ENCODE measurements at regions not wholly inside any gene's neighbourhood (a gene's known extent, or its start where the extent isn't known, plus 50 kb on each side); places are given as distances from the start of the nearest gene placed in this dataset.

DNA sequence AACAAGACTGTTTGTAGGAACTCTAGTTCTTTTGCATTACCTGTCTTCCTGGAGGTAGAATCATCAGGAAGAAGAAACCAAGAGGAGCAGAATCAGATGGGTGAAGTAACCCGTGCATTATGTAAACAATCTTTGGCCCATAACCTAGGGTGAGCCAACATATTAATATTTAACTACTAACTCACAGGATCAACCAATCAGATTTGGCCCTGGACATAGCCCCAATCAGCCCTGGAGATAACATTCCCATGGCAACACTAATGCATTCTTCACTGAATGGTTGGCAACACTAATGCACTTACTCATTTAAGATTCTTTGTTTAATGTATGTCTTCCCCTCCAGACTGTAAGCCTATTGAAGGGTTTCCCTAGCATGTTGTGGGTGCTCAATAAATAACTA is 72.0 kb upstream of the CTAGE1 start:
- Histone ChIP-seq H3K36me3 (ENCODE audit: insufficient read depth, low read length) (no peaks in the 10 kb centered on the region), H3K27ac (ENCODE audit: low read depth, low read length) (no peak overlapping the region), H3K9me3 (ENCODE audit: low read length) (no peaks in the 10 kb centered on the region), H3K4me3 (ENCODE audit: low read length) (no peak overlapping the region), H3K4me1 (ENCODE audit: insufficient read depth, low read length) (no peaks in the 10 kb centered on the region), H3K27me3 (ENCODE audit: insufficient read depth, low read length, poor library complexity, severe bottlenecking) (no peaks in the 10 kb centered on the region)
- Mint-ChIP-seq H3K4me1 (no peaks in the 10 kb centered on the region), H3K36me3 (peaks cover 0 to 15% (median 3%) of the 10 kb centered on the region in 3 donors), H3K27ac (no peak overlapping the region), H3K4me3 (no peak overlapping the region), H3K27me3 (peaks cover 9 to 20% of the 10 kb centered on the region in 2 donors), H3K9me3 (no peaks in the 10 kb centered on the region)
- ChIA-PET POLR2A (no interaction called here), CTCF (no interaction called here)
- DNase-seq, result no peak

- Histone ChIP-seq H3K36me3 (ENCODE audit: insufficient read depth, low read length) (no peaks in the 10 kb centered on the region), H3K27ac (ENCODE audit: low read depth, low read length) (no peak overlapping the region), H3K4me3 (ENCODE audit: low read length) (no peak overlapping the region), H3K27me3 (ENCODE audit: insufficient read depth, low read length, poor library complexity, severe bottlenecking) (no peaks in the 10 kb centered on the region), H3K9me3 (ENCODE audit: low read length) (no peaks in the 10 kb centered on the region), H3K4me1 (ENCODE audit: insufficient read depth, low read length) (no peaks in the 10 kb centered on the region)
- no peaks in the 10 kb centered on the region for H3K4me1 Mint-ChIP-seq
- peaks cover 0 to 4% (median 0%) of the 10 kb centered on the region in 5 donors for H3K9me3 Mint-ChIP-seq
- no peak overlapping the region for H3K4me3 Mint-ChIP-seq
- ChIA-PET POLR2A (no interaction called here), CTCF (interaction anchor here (0.7 kb wide), 1 partner anchor 78 kb away, joined by 3 read pairs; no protein-coding TSS in a partner anchor)
- H3K36me3 Mint-ChIP-seq, result peaks cover 0 to 20% (median 1%) of the 10 kb centered on the region in 3 donors
- H3K27ac Mint-ChIP-seq, result no peak overlapping the region
- no peak for DNase-seq
- peaks cover 16 to 27% of the 10 kb centered on the region in 2 donors for H3K27me3 Mint-ChIP-seq
Observed at GRCh38 chr18:22490429-22490846, 72.7 kb upstream of the CTAGE1 start.

- peaks cover 2 to 17% (median 14%) of the 10 kb centered on the region in 5 donors for H3K9me3 Mint-ChIP-seq
- no peaks in the 10 kb centered on the region for H3K36me3 ChIP-seq (ENCODE audit: insufficient read depth, low read length)
- POLR2A ChIA-PET, result no interaction called here
- no peaks in the 10 kb centered on the region for H3K4me1 ChIP-seq (ENCODE audit: insufficient read depth, low read length)
- H3K4me3 ChIP-seq (ENCODE audit: low read length), result no peak overlapping the region
- no peaks in the 10 kb centered on the region for H3K27me3 ChIP-seq (ENCODE audit: insufficient read depth, low read length, poor library complexity, severe bottlenecking)
- no peak for DNase-seq
- peaks cover 16 to 27% of the 10 kb centered on the region in 2 donors for H3K27me3 Mint-ChIP-seq
- CTCF ChIA-PET, result no interaction called here
- H3K36me3 Mint-ChIP-seq, result peaks cover 0 to 36% (median 0%) of the 10 kb centered on the region in 3 donors
- H3K4me3 Mint-ChIP-seq, result no peak overlapping the region
- no peak overlapping the region for H3K27ac Mint-ChIP-seq
- H3K4me1 Mint-ChIP-seq, result no peaks in the 10 kb centered on the region
- H3K27ac ChIP-seq (ENCODE audit: low read depth, low read length), result no peak overlapping the region
- H3K9me3 ChIP-seq (ENCODE audit: low read length), result no peaks in the 10 kb centered on the region
Observed at GRCh38 chr18:22493255-22493654, 75.5 kb upstream of the CTAGE1 start.

DNA sequence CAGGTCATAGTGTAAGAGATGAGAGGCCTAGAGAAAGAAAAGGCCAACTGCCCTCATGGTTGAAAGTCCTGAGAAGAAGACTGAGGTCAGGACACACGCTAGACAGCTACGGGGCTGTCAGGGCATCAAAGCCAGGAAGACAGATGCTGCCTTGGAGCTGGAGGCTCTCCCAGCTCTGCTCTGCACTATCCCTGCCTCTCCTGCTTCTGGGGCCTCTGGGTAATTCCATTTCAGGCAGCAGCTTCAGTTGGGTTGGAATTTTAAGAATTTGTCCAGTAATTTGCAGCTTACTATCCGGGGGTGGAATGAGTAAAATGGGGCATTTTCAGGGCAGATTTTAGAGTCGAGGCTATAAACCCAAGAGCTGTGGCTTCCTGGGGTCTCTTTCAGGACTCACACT is 76.2 kb upstream of the CTAGE1 start:
- ChIA-PET CTCF (no interaction called here), POLR2A (no interaction called here)
- Histone ChIP-seq H3K4me3 (ENCODE audit: low read length) (no peak overlapping the region), H3K27ac (ENCODE audit: low read depth, low read length) (no peak overlapping the region), H3K27me3 (ENCODE audit: insufficient read depth, low read length, poor library complexity, severe bottlenecking) (no peaks in the 10 kb centered on the region), H3K36me3 (ENCODE audit: insufficient read depth, low read length) (no peaks in the 10 kb centered on the region), H3K9me3 (ENCODE audit: low read length) (no peaks in the 10 kb centered on the region), H3K4me1 (ENCODE audit: insufficient read depth, low read length) (no peaks in the 10 kb centered on the region)
- DNase-seq, result no peak
- Mint-ChIP-seq H3K4me3 (no peak overlapping the region), H3K36me3 (peaks cover 0 to 31% (median 0%) of the 10 kb centered on the region in 3 donors), H3K9me3 (peaks cover 2 to 17% (median 14%) of the 10 kb centered on the region in 5 donors), H3K4me1 (no peaks in the 10 kb centered on the region), H3K27me3 (peaks cover 16 to 27% of the 10 kb centered on the region in 2 donors), H3K27ac (no peak overlapping the region)

- CTCF ChIA-PET, result no interaction called here
Observed at GRCh38 chr18:22494771-22495170, 77.1 kb upstream of the CTAGE1 start.

DNA sequence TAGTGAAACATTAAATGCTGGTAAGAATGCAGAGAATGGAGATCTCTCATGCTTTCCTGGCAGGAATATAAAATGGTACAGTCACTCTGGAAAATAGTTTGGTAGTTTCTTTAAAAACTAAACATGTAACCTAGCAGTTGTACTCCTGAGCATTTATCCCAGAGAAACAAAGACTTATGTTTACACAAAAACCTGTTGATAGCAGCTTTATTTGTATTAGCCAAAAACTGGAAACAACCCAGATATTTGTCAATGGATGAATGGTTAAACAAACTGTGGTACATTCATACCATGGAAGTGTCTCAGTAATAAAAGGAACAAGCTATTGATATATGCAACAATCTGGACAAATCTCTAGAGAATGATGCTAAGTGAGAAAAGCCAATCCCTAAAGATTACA is 81.7 kb upstream of the CTAGE1 start:
- no peak for DNase-seq
- no peak overlapping the region for H3K4me3 ChIP-seq (ENCODE audit: low read length)
- H3K9me3 ChIP-seq (ENCODE audit: low read length), result no peaks in the 10 kb centered on the region
- Mint-ChIP-seq H3K9me3 (peaks cover 2 to 18% (median 14%) of the 10 kb centered on the region in 5 donors), H3K36me3 (peaks cover 0 to 23% (median 0%) of the 10 kb centered on the region in 3 donors), H3K4me1 (no peaks in the 10 kb centered on the region), H3K27me3 (peaks cover 8 to 10% of the 10 kb centered on the region in 2 donors), H3K27ac (no peak overlapping the region), H3K4me3 (no peak overlapping the region)
- POLR2A ChIA-PET, result no interaction called here
- H3K4me1 ChIP-seq (ENCODE audit: insufficient read depth, low read length), result no peaks in the 10 kb centered on the region
- CTCF ChIA-PET, result interaction anchor here (0.5 kb wide), 1 partner anchor 1089 kb away, joined by 3 read pairs; no protein-coding TSS in a partner anchor
- no peaks in the 10 kb centered on the region for H3K36me3 ChIP-seq (ENCODE audit: insufficient read depth, low read length)
- H3K27me3 ChIP-seq (ENCODE audit: insufficient read depth, low read length, poor library complexity, severe bottlenecking), result no peaks in the 10 kb centered on the region
- no peak overlapping the region for H3K27ac ChIP-seq (ENCODE audit: low read depth, low read length)

More at GRCh38 chr18:22494771-22495170, 77.1 kb upstream of the CTAGE1 start:
- H3K36me3 Mint-ChIP-seq, result peaks cover 0 to 26% (median 0%) of the 10 kb centered on the region in 3 donors
- H3K4me1 ChIP-seq (ENCODE audit: insufficient read depth, low read length), result no peaks in the 10 kb centered on the region
- no peak overlapping the region for H3K4me3 ChIP-seq (ENCODE audit: low read length)
- no peak overlapping the region for H3K27ac ChIP-seq (ENCODE audit: low read depth, low read length)
- POLR2A ChIA-PET, result no interaction called here
- H3K9me3 ChIP-seq (ENCODE audit: low read length), result no peaks in the 10 kb centered on the region
- no peaks in the 10 kb centered on the region for H3K36me3 ChIP-seq (ENCODE audit: insufficient read depth, low read length)
- H3K4me3 Mint-ChIP-seq, result no peak overlapping the region
- H3K27ac Mint-ChIP-seq, result no peak overlapping the region
- DNase-seq, result no peak
- peaks cover 16 to 23% of the 10 kb centered on the region in 2 donors for H3K27me3 Mint-ChIP-seq
- no peaks in the 10 kb centered on the region for H3K27me3 ChIP-seq (ENCODE audit: insufficient read depth, low read length, poor library complexity, severe bottlenecking)
- H3K4me1 Mint-ChIP-seq, result no peaks in the 10 kb centered on the region
- peaks cover 2 to 17% (median 14%) of the 10 kb centered on the region in 5 donors for H3K9me3 Mint-ChIP-seq

- POLR2A ChIA-PET, result no interaction called here
- Histone ChIP-seq H3K4me3 (ENCODE audit: low read length) (no peak overlapping the region), H3K27ac (ENCODE audit: low read depth, low read length) (no peak overlapping the region), H3K27me3 (ENCODE audit: insufficient read depth, low read length, poor library complexity, severe bottlenecking) (no peaks in the 10 kb centered on the region), H3K9me3 (ENCODE audit: low read length) (no peaks in the 10 kb centered on the region), H3K4me1 (ENCODE audit: insufficient read depth, low read length) (no peaks in the 10 kb centered on the region), H3K36me3 (ENCODE audit: insufficient read depth, low read length) (no peaks in the 10 kb centered on the region)
- Mint-ChIP-seq H3K36me3 (no peaks in the 10 kb centered on the region), H3K27ac (peak overlapping the region in 3 of 8 donors; percentile 35 to 48 (median 37)), H3K9me3 (peaks cover 0 to 2% (median 0%) of the 10 kb centered on the region in 5 donors), H3K4me3 (no peak overlapping the region), H3K4me1 (peaks cover 4 to 5% (median 4%) of the 10 kb centered on the region in 3 donors), H3K27me3 (peaks cover 0 to 1% of the 10 kb centered on the region in 2 donors)
- no peak for DNase-seq
- CTCF ChIA-PET, result no interaction called here
Observed at GRCh38 chr18:22503803-22504202, 86.1 kb upstream of the CTAGE1 start.

DNA sequence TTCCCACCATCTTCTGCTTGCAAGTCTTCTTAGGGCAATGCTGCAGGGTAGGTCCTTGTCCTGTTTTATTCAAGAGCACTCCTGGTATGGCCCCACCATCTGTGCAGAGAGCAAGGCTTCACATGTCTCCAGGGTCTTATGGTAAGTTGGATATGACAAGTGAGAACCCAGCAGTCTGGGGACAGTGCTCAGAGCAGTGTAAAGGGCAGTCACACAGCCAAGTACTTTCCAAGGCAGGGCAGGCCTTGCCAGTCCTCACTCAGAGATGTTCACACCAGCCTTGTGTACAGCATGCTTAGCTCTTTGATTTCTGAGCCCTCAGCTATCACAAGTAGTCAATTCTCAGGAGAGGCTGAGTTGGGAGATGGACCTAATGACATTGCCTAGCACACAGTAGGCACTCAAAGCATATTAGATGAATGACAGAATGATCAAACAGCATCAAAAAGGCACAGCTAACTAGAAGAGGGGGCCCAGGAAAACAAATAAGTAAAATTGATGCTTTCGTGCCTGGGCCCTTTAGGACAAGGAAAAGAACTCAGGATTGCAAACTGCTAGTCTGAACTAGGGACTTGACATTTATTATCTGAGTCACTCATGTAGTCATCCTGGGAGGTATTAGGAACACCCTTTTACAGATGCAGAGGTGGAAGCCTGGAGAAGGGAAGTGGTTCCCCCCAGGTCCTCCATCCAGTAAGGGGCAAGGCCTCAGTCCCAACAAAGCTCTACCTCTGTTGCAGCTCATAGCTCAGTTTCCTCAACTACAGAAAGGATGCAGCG is 86.7 kb upstream of the CTAGE1 start:
- Histone ChIP-seq H3K4me3 (ENCODE audit: low read length) (no peak overlapping the region), H3K27ac (ENCODE audit: low read depth, low read length) (no peak overlapping the region), H3K9me3 (ENCODE audit: low read length) (no peaks in the 10 kb centered on the region), H3K4me1 (ENCODE audit: insufficient read depth, low read length) (no peaks in the 10 kb centered on the region), H3K36me3 (ENCODE audit: insufficient read depth, low read length) (no peaks in the 10 kb centered on the region), H3K27me3 (ENCODE audit: insufficient read depth, low read length, poor library complexity, severe bottlenecking) (no peaks in the 10 kb centered on the region)
- ChIA-PET CTCF (no interaction called here), POLR2A (no interaction called here)
- peaks cover 0 to 1% of the 10 kb centered on the region in 2 donors for H3K27me3 Mint-ChIP-seq
- H3K4me1 Mint-ChIP-seq, result peaks cover 4 to 5% (median 4%) of the 10 kb centered on the region in 3 donors
- no peak overlapping the region for H3K4me3 Mint-ChIP-seq
- no peaks in the 10 kb centered on the region for H3K36me3 Mint-ChIP-seq
- H3K9me3 Mint-ChIP-seq, result peaks cover 0 to 2% (median 0%) of the 10 kb centered on the region in 5 donors
- no peak for DNase-seq
- peak overlapping the region in 1 of 8 donors; percentile 66 for H3K27ac Mint-ChIP-seq
